AG10803 (cell line): ENCODE measurements at regions not wholly inside any gene's neighbourhood (a gene's known extent, or its start where the extent isn't known, plus 50 kb on each side); places are given as distances from the start of the nearest gene placed in this dataset.
A peak's percentile ranks its signal among the peaks of the same experiment; 100 is the strongest.

Experiments
- DNase-seq: peaks from one replicate; pipeline ENCODE4 v3.0.0; 2010; ENCODE audit warnings: low read depth
- H3K4me3 ChIP-seq: 2 replicates; pipeline ENCODE4 v1.5.1; 2011; ENCODE audit warnings: mild to moderate bottlenecking, low read length, control low read depth
- TF ChIP-seq, protein P1 (sequence below): conservative IDR thresholded peaks from 2 replicates; pipeline ENCODE4 v1.5.1; 2011; ENCODE audit warnings: mild to moderate bottlenecking, low read length, control low read depth, inconsistent platforms

DNA sequence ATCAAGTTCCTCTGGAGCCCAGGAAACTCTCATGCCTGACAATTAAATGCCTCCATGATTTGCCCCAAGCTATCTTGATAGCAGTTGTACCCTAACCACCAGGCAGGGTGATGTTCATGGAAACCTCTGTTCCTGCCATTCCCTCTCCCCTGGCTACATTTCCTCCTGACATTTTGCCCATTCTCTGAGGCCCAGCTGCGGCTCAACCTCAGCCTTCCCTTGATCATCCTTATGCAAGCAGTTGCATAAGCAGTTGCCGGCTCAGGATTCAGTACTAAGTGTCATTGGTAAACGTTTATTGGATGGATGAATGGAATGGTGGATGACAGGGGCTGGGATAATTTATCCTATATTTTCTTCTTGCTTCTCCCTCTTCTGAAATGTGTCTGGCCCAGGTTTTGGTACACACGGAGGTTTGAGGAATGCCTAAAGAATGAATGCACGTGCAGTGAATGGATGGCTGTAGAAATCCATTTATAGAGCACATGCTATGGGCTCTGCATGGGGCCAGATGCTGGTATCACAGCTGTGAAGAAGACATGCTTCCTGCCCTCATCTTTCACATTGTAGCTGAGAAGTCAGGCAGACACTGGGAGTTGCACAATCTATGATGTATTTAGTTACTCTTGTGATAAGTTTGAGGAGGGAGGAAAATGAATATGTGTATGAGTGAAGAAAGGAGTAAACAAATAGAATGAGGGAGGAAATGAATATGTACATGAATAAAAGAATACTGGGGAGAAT, 261.8 kb downstream of the FOXD2 start:
- TF ChIP-seq, protein P1, sequence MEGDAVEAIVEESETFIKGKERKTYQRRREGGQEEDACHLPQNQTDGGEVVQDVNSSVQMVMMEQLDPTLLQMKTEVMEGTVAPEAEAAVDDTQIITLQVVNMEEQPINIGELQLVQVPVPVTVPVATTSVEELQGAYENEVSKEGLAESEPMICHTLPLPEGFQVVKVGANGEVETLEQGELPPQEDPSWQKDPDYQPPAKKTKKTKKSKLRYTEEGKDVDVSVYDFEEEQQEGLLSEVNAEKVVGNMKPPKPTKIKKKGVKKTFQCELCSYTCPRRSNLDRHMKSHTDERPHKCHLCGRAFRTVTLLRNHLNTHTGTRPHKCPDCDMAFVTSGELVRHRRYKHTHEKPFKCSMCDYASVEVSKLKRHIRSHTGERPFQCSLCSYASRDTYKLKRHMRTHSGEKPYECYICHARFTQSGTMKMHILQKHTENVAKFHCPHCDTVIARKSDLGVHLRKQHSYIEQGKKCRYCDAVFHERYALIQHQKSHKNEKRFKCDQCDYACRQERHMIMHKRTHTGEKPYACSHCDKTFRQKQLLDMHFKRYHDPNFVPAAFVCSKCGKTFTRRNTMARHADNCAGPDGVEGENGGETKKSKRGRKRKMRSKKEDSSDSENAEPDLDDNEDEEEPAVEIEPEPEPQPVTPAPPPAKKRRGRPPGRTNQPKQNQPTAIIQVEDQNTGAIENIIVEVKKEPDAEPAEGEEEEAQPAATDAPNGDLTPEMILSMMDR: no peak
- DNase-seq: no peak
- H3K4me3 ChIP-seq: no peak overlapping the region

DNA sequence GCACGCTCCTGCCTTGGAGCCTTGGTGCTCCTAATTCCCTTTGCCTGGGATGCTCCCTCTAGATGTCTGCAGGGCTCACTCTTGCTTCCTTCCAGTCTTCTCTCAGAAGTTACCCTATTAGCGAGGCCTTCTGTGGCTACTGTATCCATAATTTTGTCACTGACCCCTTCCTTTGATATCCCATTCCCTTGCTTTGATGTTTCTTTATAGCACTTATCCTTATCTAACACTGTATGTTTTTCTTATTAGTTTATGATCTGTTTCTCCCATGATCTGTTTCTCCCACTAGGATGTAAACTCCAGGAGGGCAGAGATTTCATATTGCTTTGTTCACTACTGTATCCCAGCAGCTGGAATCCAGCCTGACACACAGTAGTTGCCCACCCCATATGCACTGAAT, 263.4 kb downstream of the FOXD2 start:
- DNase-seq: no peak
- TF ChIP-seq, protein P1: no peak

GRCh38 chr1:47701741-47702515, 264.1 kb downstream of the FOXD2 start:
- TF ChIP-seq, protein P1: no peak
- no peak overlapping the region for H3K4me3 ChIP-seq
- DNase-seq: no peak

More for the DNA sequence above, 263.4 kb downstream of the FOXD2 start:
- no peak overlapping the region for H3K4me3 ChIP-seq

DNA sequence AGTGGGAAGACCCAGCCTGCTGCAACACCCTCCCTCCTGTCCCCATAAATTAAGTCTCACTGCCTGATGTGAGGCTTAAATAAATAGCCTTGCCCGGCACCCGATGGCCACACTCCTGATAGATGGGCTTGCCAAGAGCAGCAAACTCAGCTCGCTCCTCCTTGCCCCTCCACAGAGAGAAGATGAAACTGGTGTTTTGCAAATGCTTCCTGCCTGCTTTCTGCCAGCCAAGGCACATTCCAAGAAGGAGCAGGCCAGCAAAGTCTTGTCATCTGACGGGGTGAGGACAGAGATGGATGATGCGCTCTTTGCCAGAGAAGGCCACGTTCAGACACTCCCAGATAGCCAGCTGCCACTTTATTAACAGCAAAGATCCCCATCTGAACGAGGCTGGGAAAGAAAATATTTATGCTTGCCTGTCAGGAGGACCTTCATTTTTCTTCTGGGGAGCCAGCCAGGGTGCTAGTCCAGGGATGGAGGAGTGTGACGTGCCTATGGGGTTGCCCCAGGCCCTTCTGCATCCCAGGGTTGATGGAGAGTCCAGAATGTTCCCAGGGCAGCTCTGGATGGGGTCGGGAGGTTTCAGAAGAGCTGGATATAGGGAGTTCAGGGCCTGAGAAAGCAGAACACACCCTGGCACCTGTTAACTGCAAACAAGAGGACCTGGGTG, 265.4 kb downstream of the FOXD2 start:
- H3K4me3 ChIP-seq: no peak overlapping the region
- DNase-seq: peak; percentile 51
- TF ChIP-seq, protein P1: no peak

DNA sequence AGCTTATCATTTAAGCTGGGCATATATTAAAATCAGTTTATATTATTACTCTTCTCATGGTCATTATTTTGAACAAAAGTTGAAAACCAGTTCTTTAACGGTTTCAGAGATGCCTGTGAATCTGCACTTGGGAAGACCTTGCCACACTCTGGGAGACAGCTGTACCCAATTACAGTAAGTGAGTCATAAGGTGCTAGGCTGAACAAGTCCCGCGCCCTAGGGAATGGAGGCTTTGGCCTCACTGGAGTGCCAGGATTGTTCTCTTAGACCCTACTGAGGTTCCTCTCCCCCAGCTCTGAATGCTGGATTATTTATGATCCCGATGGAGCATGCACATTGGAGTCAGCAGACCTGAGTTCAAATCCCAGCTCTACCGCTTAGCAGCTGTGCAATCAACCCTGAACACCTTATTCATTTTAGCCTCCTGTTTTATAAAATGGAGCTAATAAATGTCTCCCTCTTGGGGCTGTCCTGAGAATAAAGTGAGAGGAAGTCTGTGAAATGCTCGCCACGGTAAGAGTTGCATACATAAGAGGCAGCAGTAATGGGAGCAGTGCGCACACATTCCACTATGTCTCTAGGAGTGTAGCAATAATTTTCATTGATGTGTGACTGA, 266.2 kb downstream of the FOXD2 start:
- no peak overlapping the region for H3K4me3 ChIP-seq
- TF ChIP-seq, protein P1: peak; percentile 30
- peak; percentile 83 for DNase-seq

DNA sequence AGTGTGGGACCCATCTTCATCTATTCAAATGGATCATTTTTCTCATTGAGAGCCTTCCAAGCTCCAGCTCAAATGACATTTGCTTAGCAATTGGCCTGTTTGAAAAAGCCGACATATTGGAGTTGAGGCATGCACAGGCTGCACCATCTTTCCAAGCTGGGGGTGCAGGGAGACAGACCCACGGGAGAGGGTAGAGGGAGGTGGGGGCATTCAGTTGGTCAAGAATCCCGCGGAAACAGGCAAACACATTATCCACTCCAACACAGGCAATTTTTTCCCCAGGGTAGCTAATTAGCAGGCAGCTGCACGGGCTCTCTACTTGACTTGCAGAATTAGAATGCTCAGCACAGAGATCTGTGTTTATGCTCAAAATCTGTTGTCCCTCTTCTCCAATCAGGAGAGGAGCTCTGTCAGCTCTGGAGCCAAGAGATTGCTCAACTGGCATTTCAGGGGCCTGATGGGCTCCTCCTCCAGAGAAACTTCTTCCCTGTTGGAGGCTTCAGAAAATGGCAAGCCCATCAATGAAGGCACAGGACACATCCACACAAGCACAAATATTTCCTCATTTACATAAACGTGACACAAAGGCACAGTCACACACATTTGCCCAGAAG, 267.8 kb downstream of the FOXD2 start:
- H3K4me3 ChIP-seq: no peak overlapping the region
- TF ChIP-seq, protein P1: no peak
- DNase-seq: peak; percentile 16
